Erythroblast (primary cell): ENCODE measurements at regions not wholly inside any gene's neighbourhood (a gene's known extent, or its start where the extent isn't known, plus 50 kb on each side); places are given as distances from the start of the nearest gene placed in this dataset.

Source experiments
- GATA1 ChIP-seq: IDR thresholded peaks from 2 replicates; pipeline ENCODE4 v1.6.1; 2011; ENCODE audit warnings: low read depth, mild to moderate bottlenecking, control low read depth, low read length, moderate library complexity
- POLR2A ChIP-seq: IDR thresholded peaks from 2 replicates; pipeline ENCODE4 v1.6.1; 2011; ENCODE audit warnings: mild to moderate bottlenecking, low read length

DNA sequence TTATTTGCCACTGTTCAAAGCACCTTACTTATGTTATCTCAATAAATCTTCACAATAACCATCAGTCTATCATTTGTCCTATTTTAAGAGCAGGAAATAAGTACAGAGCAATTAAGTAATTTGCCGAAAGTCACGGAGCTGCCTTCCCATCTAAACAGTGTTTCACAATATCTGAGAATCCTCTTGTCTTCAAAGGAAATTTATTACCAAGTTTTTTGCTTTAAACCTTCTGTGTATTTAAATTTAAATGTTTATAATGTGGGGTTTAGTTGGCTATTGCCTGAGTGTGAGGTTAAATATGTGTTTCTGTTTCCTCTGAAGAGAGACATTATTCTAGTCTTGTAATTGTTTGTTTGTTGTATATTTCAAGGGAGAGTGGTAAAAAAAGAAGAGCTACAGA lies 633.1 kb downstream of the EFNB2 start:
- TF ChIP-seq POLR2A: no peak
- TF ChIP-seq GATA1: no peak
